Nephron progenitor cell (in vitro differentiated cells): ENCODE measurements at regions not wholly inside any gene's neighbourhood (a gene's known extent, or its start where the extent isn't known, plus 50 kb on each side); places are given as distances from the start of the nearest gene placed in this dataset.

Experiments used
- DNase-seq: peaks from one replicate; pipeline ENCODE4 v3.0.0; 2021
- H3K27ac Mint-ChIP-seq: 2 replicates; pipeline ENCODE4 v1.8.0; 2021; ENCODE audit warnings: mild to moderate bottlenecking, moderate library complexity, mixed read lengths
- H3K27me3 Mint-ChIP-seq: 2 replicates; pipeline ENCODE4 v1.8.0; 2021; ENCODE audit warnings: mild to moderate bottlenecking, low read depth, mixed read lengths; ENCODE audit not compliant: poor library complexity
- H3K36me3 Mint-ChIP-seq: 2 replicates; pipeline ENCODE4 v1.8.0; 2021; ENCODE audit warnings: low read depth, mixed read lengths
- H3K4me1 Mint-ChIP-seq: 2 replicates; pipeline ENCODE4 v1.8.0; 2021; ENCODE audit warnings: mixed read lengths
- H3K4me3 Mint-ChIP-seq: 2 replicates; pipeline ENCODE4 v1.8.0; 2021; ENCODE audit warnings: mild to moderate bottlenecking, moderate library complexity, mixed read lengths
- H3K9me3 Mint-ChIP-seq: 2 replicates; pipeline ENCODE4 v1.8.0; 2021; ENCODE audit warnings: mild to moderate bottlenecking, moderate library complexity, mixed read lengths
- TF ChIP-seq, protein P1 (sequence below): fragments of 200-600 bp; sonication (generic); IDR thresholded peaks from 2 replicates; pipeline ENCODE4 v1.5.0; 2021; ENCODE audit warnings: antibody characterized with exemption

- H3K9me3 Mint-ChIP-seq: peaks cover 22% of the 10 kb centered on the region
- peaks cover 7% of the 10 kb centered on the region for H3K4me1 Mint-ChIP-seq
- no peak overlapping the region for H3K27ac Mint-ChIP-seq
- DNase-seq: no peak
- TF ChIP-seq, protein P1, sequence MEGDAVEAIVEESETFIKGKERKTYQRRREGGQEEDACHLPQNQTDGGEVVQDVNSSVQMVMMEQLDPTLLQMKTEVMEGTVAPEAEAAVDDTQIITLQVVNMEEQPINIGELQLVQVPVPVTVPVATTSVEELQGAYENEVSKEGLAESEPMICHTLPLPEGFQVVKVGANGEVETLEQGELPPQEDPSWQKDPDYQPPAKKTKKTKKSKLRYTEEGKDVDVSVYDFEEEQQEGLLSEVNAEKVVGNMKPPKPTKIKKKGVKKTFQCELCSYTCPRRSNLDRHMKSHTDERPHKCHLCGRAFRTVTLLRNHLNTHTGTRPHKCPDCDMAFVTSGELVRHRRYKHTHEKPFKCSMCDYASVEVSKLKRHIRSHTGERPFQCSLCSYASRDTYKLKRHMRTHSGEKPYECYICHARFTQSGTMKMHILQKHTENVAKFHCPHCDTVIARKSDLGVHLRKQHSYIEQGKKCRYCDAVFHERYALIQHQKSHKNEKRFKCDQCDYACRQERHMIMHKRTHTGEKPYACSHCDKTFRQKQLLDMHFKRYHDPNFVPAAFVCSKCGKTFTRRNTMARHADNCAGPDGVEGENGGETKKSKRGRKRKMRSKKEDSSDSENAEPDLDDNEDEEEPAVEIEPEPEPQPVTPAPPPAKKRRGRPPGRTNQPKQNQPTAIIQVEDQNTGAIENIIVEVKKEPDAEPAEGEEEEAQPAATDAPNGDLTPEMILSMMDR: no peak
- no peak overlapping the region for H3K4me3 Mint-ChIP-seq
- H3K27me3 Mint-ChIP-seq: peaks cover 4% of the 10 kb centered on the region
- no peaks in the 10 kb centered on the region for H3K36me3 Mint-ChIP-seq
Measured at GRCh38 chr3:193008654-193009053, 91.0 kb upstream of the MB21D2 start.

DNA sequence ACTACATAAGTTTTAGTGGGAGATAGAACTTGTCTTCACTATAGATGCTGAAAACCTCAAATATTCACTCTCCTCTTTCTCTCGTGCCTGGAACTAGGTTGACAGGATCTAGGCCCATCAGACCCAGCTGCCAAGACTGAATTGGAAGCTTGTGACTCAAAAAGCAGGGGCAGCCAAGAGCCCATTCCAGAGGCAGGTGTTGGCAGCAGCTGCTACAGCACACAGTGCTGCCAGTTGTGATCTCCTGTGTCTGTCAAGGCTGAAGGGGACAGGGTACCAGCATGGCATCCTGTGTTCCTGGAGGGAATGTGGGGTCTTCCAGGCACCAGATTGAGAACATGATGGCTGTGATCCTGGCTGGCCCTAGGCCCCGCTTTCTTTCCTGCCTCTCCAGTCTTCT, 92.5 kb upstream of the MB21D2 start:
- TF ChIP-seq, protein P1: no peak
- H3K27ac Mint-ChIP-seq: no peak overlapping the region

GRCh38 chr3:193011958-193012357, 94.3 kb upstream of the MB21D2 start:
- Mint-ChIP-seq H3K27me3 (peaks cover 9% of the 10 kb centered on the region), H3K4me1 (peaks cover 13% of the 10 kb centered on the region), H3K36me3 (no peaks in the 10 kb centered on the region), H3K27ac (no peak overlapping the region), H3K4me3 (no peak overlapping the region), H3K9me3 (peaks cover 21% of the 10 kb centered on the region)
- DNase-seq: no peak
- TF ChIP-seq, protein P1: no peak

More for the DNA sequence above, 92.5 kb upstream of the MB21D2 start:
- DNase-seq: no peak
- Mint-ChIP-seq H3K4me1 (peaks cover 7% of the 10 kb centered on the region), H3K27me3 (peaks cover 7% of the 10 kb centered on the region), H3K9me3 (peaks cover 21% of the 10 kb centered on the region), H3K4me3 (no peak overlapping the region), H3K36me3 (no peaks in the 10 kb centered on the region)

GRCh38 chr3:193014902-193015301, 97.2 kb upstream of the MB21D2 start:
- peaks cover 9% of the 10 kb centered on the region for H3K27me3 Mint-ChIP-seq
- no peak overlapping the region for H3K27ac Mint-ChIP-seq
- peaks cover 8% of the 10 kb centered on the region for H3K4me1 Mint-ChIP-seq
- TF ChIP-seq, protein P1: no peak
- no peaks in the 10 kb centered on the region for H3K36me3 Mint-ChIP-seq
- peaks cover 21% of the 10 kb centered on the region for H3K9me3 Mint-ChIP-seq
- H3K4me3 Mint-ChIP-seq: no peak overlapping the region
- no peak for DNase-seq

GRCh38 chr3:193016437-193016901, 98.8 kb upstream of the MB21D2 start:
- Mint-ChIP-seq H3K9me3 (peaks cover 21% of the 10 kb centered on the region), H3K36me3 (no peaks in the 10 kb centered on the region)
- DNase-seq: no peak

GRCh38 chr3:193021506-193022010, 103.9 kb upstream of the MB21D2 start:
- DNase-seq: no peak
- H3K27ac Mint-ChIP-seq: no peak overlapping the region
- no peaks in the 10 kb centered on the region for H3K27me3 Mint-ChIP-seq
- TF ChIP-seq, protein P1: no peak
- H3K9me3 Mint-ChIP-seq: no peaks in the 10 kb centered on the region
- no peak overlapping the region for H3K4me3 Mint-ChIP-seq
- H3K36me3 Mint-ChIP-seq: no peaks in the 10 kb centered on the region
- peaks cover 5% of the 10 kb centered on the region for H3K4me1 Mint-ChIP-seq

More at GRCh38 chr3:193016437-193016901, 98.8 kb upstream of the MB21D2 start:
- H3K4me3 Mint-ChIP-seq: no peak overlapping the region
- H3K4me1 Mint-ChIP-seq: peaks cover 8% of the 10 kb centered on the region
- TF ChIP-seq, protein P1: no peak
- H3K27ac Mint-ChIP-seq: peak overlapping the region; percentile 86
- H3K27me3 Mint-ChIP-seq: peaks cover 9% of the 10 kb centered on the region
